Glomerular endothelial cell (primary cell): ENCODE measurements at regions not wholly inside any gene's neighbourhood (a gene's known extent, or its start where the extent isn't known, plus 50 kb on each side); places are given as distances from the start of the nearest gene placed in this dataset.

ENCODE experiments used
- DNase-seq: peaks from one replicate; pipeline ENCODE4 v3.0.0-alpha.2; 2011; ENCODE audit warnings: low read depth, low spot score; ENCODE audit errors: extremely low read depth

GRCh38 chr18:60146220-60146960 is 226.2 kb downstream of the MC4R start:
- no peak for DNase-seq

GRCh38 chr18:60145776-60146175 is 226.8 kb downstream of the MC4R start:
- DNase-seq = no peak

GRCh38 chr18:60134806-60135205 is 235.0 kb downstream of the PMAIP1 start:
- no peak for DNase-seq

GRCh38 chr18:60130284-60130683 is 230.5 kb downstream of the PMAIP1 start:
- no peak for DNase-seq

- DNase-seq = no peak
These were observed 223.2 kb downstream of the PMAIP1 start for GRCh38 chr18:60123031-60123430.

GRCh38 chr18:60122339-60122738 is 222.5 kb downstream of the PMAIP1 start:
- no peak for DNase-seq

- no peak for DNase-seq
These were observed 220.5 kb downstream of the PMAIP1 start for GRCh38 chr18:60120231-60120750.

GRCh38 chr18:60117321-60117720 is 217.5 kb downstream of the PMAIP1 start:
- no peak for DNase-seq

GRCh38 chr18:60113396-60113795 is 213.6 kb downstream of the PMAIP1 start:
- DNase-seq = no peak

GRCh38 chr18:60112369-60112768 is 212.6 kb downstream of the PMAIP1 start:
- DNase-seq = no peak

GRCh38 chr18:60111525-60111924 is 211.7 kb downstream of the PMAIP1 start:
- no peak for DNase-seq

GRCh38 chr18:60110836-60111235 is 211.0 kb downstream of the PMAIP1 start:
- no peak for DNase-seq

GRCh38 chr18:60100778-60101177 is 201.0 kb downstream of the PMAIP1 start:
- DNase-seq = no peak

- DNase-seq = no peak
These were observed 199.9 kb downstream of the PMAIP1 start for GRCh38 chr18:60099709-60100108.

- no peak for DNase-seq
These were observed 196.6 kb downstream of the PMAIP1 start for GRCh38 chr18:60096428-60096827.

- no peak for DNase-seq
These were observed 192.3 kb downstream of the PMAIP1 start for GRCh38 chr18:60092073-60092472.

GRCh38 chr18:60090170-60090569 is 190.4 kb downstream of the PMAIP1 start:
- no peak for DNase-seq

GRCh38 chr18:60082790-60083189 is 183.0 kb downstream of the PMAIP1 start:
- DNase-seq = no peak

GRCh38 chr18:60082282-60082681 is 182.5 kb downstream of the PMAIP1 start:
- no peak for DNase-seq

- DNase-seq = no peak
These were observed 175.7 kb downstream of the PMAIP1 start for GRCh38 chr18:60075477-60075876.

- no peak for DNase-seq
These were observed 170.8 kb downstream of the PMAIP1 start for GRCh38 chr18:60070631-60071030.

GRCh38 chr18:60069145-60069544 is 169.3 kb downstream of the PMAIP1 start:
- no peak for DNase-seq
